Activated CD4-positive, alpha-beta T cell treated with anti-CD3 and anti-CD28 coated beads, Interleukin-2, amount 10 ng/mL, durations not matched to agents 7 days and 5 days (primary cell): ENCODE measurements at regions not wholly inside any gene's neighbourhood (a gene's known extent, or its start where the extent isn't known, plus 50 kb on each side); places are given as distances from the start of the nearest gene placed in this dataset.

ENCODE experiments used
- CTCF ChIA-PET: fragments of 350-600 bp; sonication (Branson Sonifier 250); formaldehyde crosslinking; loops from one replicate; lab custom pipeline; 2021; ENCODE audit warnings: antibody characterized with exemption; lab: Charles Lee
- POLR2A ChIA-PET: fragments of 350-600 bp; sonication (Branson Sonifier 250); formaldehyde crosslinking; loops from one replicate; lab custom pipeline; 2021; ENCODE audit warnings: antibody characterized with exemption; lab: Charles Lee
- DNase-seq: peaks from one replicate; pipeline ENCODE4 v3.0.0-alpha.2; 2020
- H3K27ac Mint-ChIP-seq: one replicate; pipeline ENCODE4 v1.8.0; 2021; ENCODE audit warnings: mild to moderate bottlenecking, moderate library complexity, mixed read lengths
- H3K27me3 Mint-ChIP-seq: one replicate; pipeline ENCODE4 v1.8.0; 2021; ENCODE audit warnings: mixed read lengths
- H3K36me3 Mint-ChIP-seq: one replicate; pipeline ENCODE4 v1.8.0; 2021; ENCODE audit warnings: low read depth, mixed read lengths
- H3K4me1 Mint-ChIP-seq: one replicate; pipeline ENCODE4 v1.8.0; 2021; ENCODE audit warnings: mixed read lengths
- H3K4me3 Mint-ChIP-seq: one replicate; pipeline ENCODE4 v1.8.0; 2021; ENCODE audit warnings: mild to moderate bottlenecking, moderate library complexity, mixed read lengths
- H3K9me3 Mint-ChIP-seq: one replicate; pipeline ENCODE4 v1.8.0; 2021; ENCODE audit warnings: mixed read lengths

GRCh38 chr1:98328855-98329254, 332.7 kb upstream of the SNX7 start:
- no peak overlapping the region for H3K27ac Mint-ChIP-seq
- POLR2A ChIA-PET = no interaction called here

GRCh38 chr1:98327220-98327861, 334.2 kb upstream of the SNX7 start:
- Mint-ChIP-seq H3K4me3 (no peak overlapping the region), H3K36me3 (no peaks in the 10 kb centered on the region), H3K27me3 (peaks cover 10% of the 10 kb centered on the region), H3K4me1 (peaks cover 15% of the 10 kb centered on the region), H3K27ac (no peak overlapping the region), H3K9me3 (no peaks in the 10 kb centered on the region)
- ChIA-PET CTCF (interaction anchor here (1.3 kb wide), 1 partner anchor 8 kb away, joined by 3 read pairs; no protein-coding TSS in a partner anchor), POLR2A (interaction anchor here (0.6 kb wide), 1 partner anchor 16 kb away, joined by 7 read pairs; no protein-coding TSS in a partner anchor)
- DNase-seq = no peak

More at GRCh38 chr1:98328855-98329254, 332.7 kb upstream of the SNX7 start:
- Mint-ChIP-seq H3K4me3 (no peak overlapping the region), H3K4me1 (peaks cover 9% of the 10 kb centered on the region), H3K9me3 (no peaks in the 10 kb centered on the region), H3K27me3 (peaks cover 8% of the 10 kb centered on the region), H3K36me3 (no peaks in the 10 kb centered on the region)
- no peak for DNase-seq
- CTCF ChIA-PET = interaction anchor here (1.3 kb wide), 1 partner anchor 9 kb away, joined by 3 read pairs; no protein-coding TSS in a partner anchor

- ChIA-PET CTCF (no interaction called here), POLR2A (no interaction called here)
- Mint-ChIP-seq H3K4me3 (no peak overlapping the region), H3K27ac (no peak overlapping the region), H3K36me3 (no peaks in the 10 kb centered on the region), H3K9me3 (no peaks in the 10 kb centered on the region), H3K4me1 (peaks cover 15% of the 10 kb centered on the region), H3K27me3 (peaks cover 10% of the 10 kb centered on the region)
- no peak for DNase-seq
These were observed 335.7 kb upstream of the SNX7 start for GRCh38 chr1:98325646-98326440.

GRCh38 chr1:98323906-98324358, 337.6 kb upstream of the SNX7 start:
- POLR2A ChIA-PET = no interaction called here
- peak overlapping the region; percentile 33 for H3K27ac Mint-ChIP-seq

GRCh38 chr1:98323388-98323787, 338.1 kb upstream of the SNX7 start:
- H3K4me3 Mint-ChIP-seq = no peak overlapping the region
- H3K27me3 Mint-ChIP-seq = peaks cover 5% of the 10 kb centered on the region
- peaks cover 15% of the 10 kb centered on the region for H3K4me1 Mint-ChIP-seq
- H3K27ac Mint-ChIP-seq = no peak overlapping the region
- ChIA-PET CTCF (no interaction called here), POLR2A (no interaction called here)
- DNase-seq = no peak
- H3K36me3 Mint-ChIP-seq = no peaks in the 10 kb centered on the region
- no peaks in the 10 kb centered on the region for H3K9me3 Mint-ChIP-seq

More at GRCh38 chr1:98323906-98324358, 337.6 kb upstream of the SNX7 start:
- CTCF ChIA-PET = no interaction called here
- DNase-seq = peak; percentile 8
- Mint-ChIP-seq H3K36me3 (no peaks in the 10 kb centered on the region), H3K4me1 (peaks cover 15% of the 10 kb centered on the region), H3K4me3 (no peak overlapping the region), H3K27me3 (peaks cover 5% of the 10 kb centered on the region), H3K9me3 (no peaks in the 10 kb centered on the region)

GRCh38 chr1:98322966-98323365, 338.6 kb upstream of the SNX7 start:
- Mint-ChIP-seq H3K27ac (no peak overlapping the region), H3K36me3 (no peaks in the 10 kb centered on the region), H3K9me3 (no peaks in the 10 kb centered on the region), H3K4me3 (no peak overlapping the region), H3K27me3 (peaks cover 5% of the 10 kb centered on the region), H3K4me1 (peaks cover 15% of the 10 kb centered on the region)
- POLR2A ChIA-PET = no interaction called here
- CTCF ChIA-PET = no interaction called here
- DNase-seq = no peak

- Mint-ChIP-seq H3K4me1 (peaks cover 15% of the 10 kb centered on the region), H3K36me3 (no peaks in the 10 kb centered on the region), H3K27ac (no peak overlapping the region), H3K27me3 (peaks cover 5% of the 10 kb centered on the region), H3K9me3 (no peaks in the 10 kb centered on the region), H3K4me3 (no peak overlapping the region)
- POLR2A ChIA-PET = no interaction called here
- CTCF ChIA-PET = no interaction called here
- DNase-seq = no peak
These were observed 339.4 kb upstream of the SNX7 start for GRCh38 chr1:98322086-98322485.

- ChIA-PET CTCF (no interaction called here), POLR2A (no interaction called here)
- no peaks in the 10 kb centered on the region for H3K9me3 Mint-ChIP-seq
- no peaks in the 10 kb centered on the region for H3K36me3 Mint-ChIP-seq
- H3K27me3 Mint-ChIP-seq = peaks cover 5% of the 10 kb centered on the region
- no peak overlapping the region for H3K27ac Mint-ChIP-seq
- H3K4me1 Mint-ChIP-seq = peaks cover 15% of the 10 kb centered on the region
- DNase-seq = no peak
- H3K4me3 Mint-ChIP-seq = no peak overlapping the region
These were observed 340.3 kb upstream of the SNX7 start for GRCh38 chr1:98321191-98321590.

- H3K4me3 Mint-ChIP-seq = no peak overlapping the region
These were observed 345.1 kb upstream of the SNX7 start for GRCh38 chr1:98316286-98316905.

GRCh38 chr1:98315309-98315708, 346.2 kb upstream of the SNX7 start:
- POLR2A ChIA-PET = no interaction called here
- H3K9me3 Mint-ChIP-seq = no peaks in the 10 kb centered on the region
- CTCF ChIA-PET = no interaction called here

More at GRCh38 chr1:98316286-98316905, 345.1 kb upstream of the SNX7 start:
- no peak for DNase-seq
- Mint-ChIP-seq H3K9me3 (no peaks in the 10 kb centered on the region), H3K27ac (no peak overlapping the region), H3K36me3 (no peaks in the 10 kb centered on the region), H3K4me1 (no peaks in the 10 kb centered on the region), H3K27me3 (peaks cover 3% of the 10 kb centered on the region)
- POLR2A ChIA-PET = no interaction called here
- CTCF ChIA-PET = no interaction called here

GRCh38 chr1:98314601-98315000, 346.9 kb upstream of the SNX7 start:
- Mint-ChIP-seq H3K9me3 (no peaks in the 10 kb centered on the region), H3K27ac (no peak overlapping the region), H3K27me3 (peaks cover 3% of the 10 kb centered on the region), H3K36me3 (no peaks in the 10 kb centered on the region), H3K4me3 (no peak overlapping the region), H3K4me1 (no peaks in the 10 kb centered on the region)
- ChIA-PET CTCF (no interaction called here), POLR2A (no interaction called here)
- DNase-seq = no peak

More at GRCh38 chr1:98315309-98315708, 346.2 kb upstream of the SNX7 start:
- Mint-ChIP-seq H3K27ac (no peak overlapping the region), H3K27me3 (peaks cover 3% of the 10 kb centered on the region), H3K4me1 (no peaks in the 10 kb centered on the region), H3K4me3 (no peak overlapping the region), H3K36me3 (no peaks in the 10 kb centered on the region)
- no peak for DNase-seq

- no peak for DNase-seq
- H3K36me3 Mint-ChIP-seq = no peaks in the 10 kb centered on the region
- H3K4me1 Mint-ChIP-seq = no peaks in the 10 kb centered on the region
- no peaks in the 10 kb centered on the region for H3K9me3 Mint-ChIP-seq
- ChIA-PET CTCF (no interaction called here), POLR2A (no interaction called here)
- H3K4me3 Mint-ChIP-seq = no peak overlapping the region
- no peak overlapping the region for H3K27ac Mint-ChIP-seq
- H3K27me3 Mint-ChIP-seq = no peaks in the 10 kb centered on the region
These were observed 354.9 kb upstream of the SNX7 start for GRCh38 chr1:98306517-98307089.

- Mint-ChIP-seq H3K27ac (no peak overlapping the region), H3K4me1 (no peaks in the 10 kb centered on the region), H3K4me3 (no peak overlapping the region), H3K27me3 (no peaks in the 10 kb centered on the region), H3K9me3 (no peaks in the 10 kb centered on the region), H3K36me3 (no peaks in the 10 kb centered on the region)
- DNase-seq = no peak
- ChIA-PET CTCF (no interaction called here), POLR2A (no interaction called here)
These were observed 356.2 kb upstream of the SNX7 start for GRCh38 chr1:98305362-98305761.
